Astrocyte (in vitro differentiated cells and primary cell): ENCODE measurements at regions not wholly inside any gene's neighbourhood (a gene's known extent, or its start where the extent isn't known, plus 50 kb on each side); places are given as distances from the start of the nearest gene placed in this dataset.

Experiments
- DNase-seq: peaks from one replicate; pipeline ENCODE4 v3.0.0-alpha.2; 2010; ENCODE audit warnings: low read depth
- FAIRE-seq: peaks from 2 replicates; lab custom pipeline; 2011; peaks lifted over from hg19 to GRCh38; lab: Jason Lieb, UNC
- H2AFZ ChIP-seq: 2 replicates; pipeline ENCODE4 v1.6.0; 2012; ENCODE audit warnings: low read depth, low read length, inconsistent platforms
- H3K27ac ChIP-seq: 2 replicates; pipeline ENCODE4 v1.5.1; 2011; ENCODE audit warnings: low read depth, low read length, inconsistent platforms
- H3K27me3 ChIP-seq: 2 replicates; pipeline ENCODE4 v1.6.0; 2011; ENCODE audit warnings: low read length, inconsistent platforms; ENCODE audit not compliant: insufficient read depth
- H3K36me3 ChIP-seq: 2 replicates; pipeline ENCODE4 v1.5.1; 2011; ENCODE audit warnings: low read length, inconsistent platforms; ENCODE audit not compliant: insufficient read depth
- H3K4me1 ChIP-seq: 2 replicates; pipeline ENCODE4 v1.5.1; 2011; ENCODE audit warnings: low read length, inconsistent platforms; ENCODE audit not compliant: insufficient read depth
- H3K4me2 ChIP-seq: 2 replicates; pipeline ENCODE4 v1.6.0; 2012; ENCODE audit warnings: low read length, inconsistent platforms
- H3K4me3 ChIP-seq: 2 replicates; pipeline ENCODE4 v1.5.1; 2011; ENCODE audit warnings: low read depth, mild to moderate bottlenecking, low read length, inconsistent platforms; ENCODE audit not compliant: insufficient read depth
- H3K79me2 ChIP-seq: 2 replicates; pipeline ENCODE4 v1.6.0; 2012; ENCODE audit warnings: mild to moderate bottlenecking, low read length, inconsistent platforms; ENCODE audit not compliant: insufficient read depth
- H3K9ac ChIP-seq: 2 replicates; pipeline ENCODE4 v1.6.0; 2012; ENCODE audit warnings: mild to moderate bottlenecking, low read length, inconsistent platforms
- H3K9me3 ChIP-seq: 2 replicates; pipeline ENCODE4 v1.5.1; 2012; ENCODE audit warnings: low read depth, mild to moderate bottlenecking, low read length, inconsistent platforms; ENCODE audit not compliant: insufficient read depth
- H4K20me1 ChIP-seq: 2 replicates; pipeline ENCODE4 v1.6.0; 2012; ENCODE audit warnings: low read length, inconsistent platforms; ENCODE audit not compliant: insufficient read depth
- H3K27ac Mint-ChIP-seq: one replicate; pipeline ENCODE4 v1.8.0; 2021; ENCODE audit warnings: mild to moderate bottlenecking, mixed read lengths; ENCODE audit not compliant: unreplicated experiment
- H3K27me3 Mint-ChIP-seq: one replicate; pipeline ENCODE4 v1.8.0; 2021; ENCODE audit warnings: low read depth, mixed read lengths; ENCODE audit not compliant: unreplicated experiment
- H3K36me3 Mint-ChIP-seq: one replicate; pipeline ENCODE4 v1.8.0; 2021; ENCODE audit warnings: low read depth, mixed read lengths; ENCODE audit not compliant: unreplicated experiment
- H3K4me1 Mint-ChIP-seq: one replicate; pipeline ENCODE4 v1.8.0; 2021; ENCODE audit warnings: low read depth, mixed read lengths; ENCODE audit not compliant: unreplicated experiment
- H3K4me3 Mint-ChIP-seq: one replicate; pipeline ENCODE4 v1.8.0; 2021; ENCODE audit warnings: mild to moderate bottlenecking, moderate library complexity, mixed read lengths; ENCODE audit not compliant: unreplicated experiment
- H3K9me3 Mint-ChIP-seq: one replicate; pipeline ENCODE4 v1.8.0; 2021; ENCODE audit warnings: mild to moderate bottlenecking, mixed read lengths; ENCODE audit not compliant: unreplicated experiment
- EZH2 ChIP-seq: IDR thresholded peaks from 2 replicates; pipeline ENCODE4 v1.6.1; 2012; ENCODE audit warnings: mild to moderate bottlenecking, low read length, inconsistent platforms; ENCODE audit not compliant: insufficient read depth

DNA sequence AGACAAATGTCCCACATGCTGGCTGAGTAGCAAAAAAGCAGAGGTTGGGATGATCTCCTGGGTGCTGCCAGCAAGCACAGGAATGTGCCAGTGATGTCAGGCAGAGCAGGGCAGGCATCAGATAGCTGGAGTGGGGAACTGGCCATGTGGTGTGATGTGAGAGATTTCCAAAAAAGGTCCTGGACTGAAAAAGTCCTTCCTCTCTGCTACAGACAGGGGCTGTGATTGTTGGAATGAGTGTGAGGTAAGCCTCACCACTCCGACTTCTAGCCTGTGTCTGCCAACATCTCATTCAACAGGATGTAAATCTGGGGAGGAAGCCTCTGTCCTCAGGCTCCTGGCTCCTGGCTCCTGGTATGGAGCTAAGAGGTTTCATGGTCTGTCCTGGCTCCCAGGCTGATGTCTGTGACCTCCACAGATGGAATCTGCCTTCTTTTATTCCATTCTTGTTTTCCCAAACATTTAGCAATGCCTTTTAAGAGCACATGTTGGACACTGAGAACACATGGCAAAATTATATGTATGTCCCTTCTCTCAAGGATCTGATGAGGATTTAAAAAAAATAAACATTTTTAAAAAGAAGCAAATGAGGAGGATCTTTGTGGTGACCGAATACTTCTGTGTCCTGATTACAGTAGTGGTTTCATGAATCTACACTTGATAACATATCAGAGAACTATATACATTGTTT is 50.1 kb upstream of the STK38L start:
- Mint-ChIP-seq H3K36me3 (no peaks in the 10 kb centered on the region), H3K9me3 (no peaks in the 10 kb centered on the region), H3K4me3 (no peak overlapping the region), H3K27ac (no peak overlapping the region), H3K27me3 (no peaks in the 10 kb centered on the region), H3K4me1 (peaks cover 37% of the 10 kb centered on the region)
- H3K79me2 ChIP-seq: no peaks in the 10 kb centered on the region
- no peak overlapping the region for H3K4me3 ChIP-seq
- H3K9me3 ChIP-seq: no peaks in the 10 kb centered on the region
- H3K27me3 ChIP-seq: no peaks in the 10 kb centered on the region
- peak overlapping the region; percentile 77 for H3K27ac ChIP-seq
- no peak overlapping the region for H2AFZ ChIP-seq
- DNase-seq (peak; percentile 93), FAIRE-seq (peak; percentile 86)
- no peaks in the 10 kb centered on the region for H3K36me3 ChIP-seq
- H3K9ac ChIP-seq: peak overlapping the region; percentile 48
- H3K4me1 ChIP-seq: peaks cover 47% of the 10 kb centered on the region
- H4K20me1 ChIP-seq: no peaks in the 10 kb centered on the region
- peak overlapping the region; percentile 47 for H3K4me2 ChIP-seq
- no peak for TF ChIP-seq EZH2
